Body of pancreas (tissue), 4 donors: ENCODE measurements at regions not wholly inside any gene's neighbourhood (a gene's known extent, or its start where the extent isn't known, plus 50 kb on each side); places are given as distances from the start of the nearest gene placed in this dataset.

ENCODE experiments used
- ATAC-seq: fragments of 150-250 bp; one replicate; pipeline ENCODE4 v1.9.1; 2016
- DNase-seq, 4 donors: peaks; one replicate each; pipeline ENCODE4 v3.0.0-alpha.2; 2019
- H3K27ac ChIP-seq, 4 donors: fragments of 200-600 bp; sonication (generic); 1 replicate in 3 of 4; 2 replicates in 1 of 4; pipeline versions ENCODE4 v1.5.1 to v1.6.1; 2016 to 2019; ENCODE audit warnings: mild to moderate bottlenecking in 1 of 4, mixed read lengths in 1 of 4, moderate library complexity in 1 of 4
- H3K27me3 ChIP-seq, 2 donors: fragments of 200-600 bp; sonication (generic); one replicate each; pipeline ENCODE4 v1.6.0; 2016; ENCODE audit warnings: mild to moderate bottlenecking in 1 of 2
- H3K36me3 ChIP-seq, 2 donors: fragments of 200-600 bp; sonication (generic); replicated peaks in 1 of 2; 2 replicates each; pipeline ENCODE4 v1.5.1; 2016; ENCODE audit warnings: low read depth in 2 of 2; ENCODE audit not compliant: insufficient read depth in 1 of 2
- H3K4me1 ChIP-seq: fragments of 200-600 bp; sonication (generic); one replicate; pipeline ENCODE4 v1.6.0; 2016
- H3K4me3 ChIP-seq, 2 donors: fragments of 200-600 bp; sonication (generic); 1 replicate in 1 of 2; 2 replicates in 1 of 2; pipeline ENCODE4 v1.5.1; 2016 to 2019
- H3K9me3 ChIP-seq, 3 donors: fragments of 200-600 bp; sonication (generic); 1 replicate in 2 of 3; 2 replicates in 1 of 3; pipeline ENCODE4 v1.5.1; 2016
- POLR2A ChIP-seq, 3 donors: fragments of 450-650 bp; IDR thresholded peaks; one replicate each; pipeline ENCODE4 v1.6.1; 2016; ENCODE audit warnings: antibody characterized with exemption in 3 of 3, mild to moderate bottlenecking in 2 of 3
- WGBS, 2 donors: methylation state at CpG; one replicate each; pipeline ENCODE4 v1.1.5; 2017; 5-methylcytosine and 5-hydroxymethylcytosine counted together
- intact Hi-C: fragments of 100-400 bp; cut with DNase I; formaldehyde crosslinking; loops from one replicate; pipeline ENCODE4 v1.15.1; 2023
- TF ChIP-seq, protein P1 (sequence below), 7 experiments: fragments of 450-650 bp in 4 of 7; fragments of 200-600 bp in 3 of 7; sonication (generic) in 3 of 7; IDR thresholded peaks; one replicate each; pipeline ENCODE4 v1.5.1; 2016 to 2019; ENCODE audit warnings: antibody characterized with exemption in 7 of 7

- H3K9me3 ChIP-seq, result no peaks in the 10 kb centered on the region
- intact Hi-C loops, result no loop called here
- H3K4me1 ChIP-seq, result no peaks in the 10 kb centered on the region
- no peak overlapping the region for H3K27ac ChIP-seq
- 92 to 94% methylated on average over 1 of the region's 1 CpG for WGBS, 2 donors
- ATAC-seq (no peak), DNase-seq (no peak)
- H3K27me3 ChIP-seq, result no peaks in the 10 kb centered on the region
- no peak overlapping the region for H3K4me3 ChIP-seq
- no peak for TF ChIP-seq POLR2A (IDR thresholded peaks at IDR 0.05)
- TF ChIP-seq, protein P1, sequence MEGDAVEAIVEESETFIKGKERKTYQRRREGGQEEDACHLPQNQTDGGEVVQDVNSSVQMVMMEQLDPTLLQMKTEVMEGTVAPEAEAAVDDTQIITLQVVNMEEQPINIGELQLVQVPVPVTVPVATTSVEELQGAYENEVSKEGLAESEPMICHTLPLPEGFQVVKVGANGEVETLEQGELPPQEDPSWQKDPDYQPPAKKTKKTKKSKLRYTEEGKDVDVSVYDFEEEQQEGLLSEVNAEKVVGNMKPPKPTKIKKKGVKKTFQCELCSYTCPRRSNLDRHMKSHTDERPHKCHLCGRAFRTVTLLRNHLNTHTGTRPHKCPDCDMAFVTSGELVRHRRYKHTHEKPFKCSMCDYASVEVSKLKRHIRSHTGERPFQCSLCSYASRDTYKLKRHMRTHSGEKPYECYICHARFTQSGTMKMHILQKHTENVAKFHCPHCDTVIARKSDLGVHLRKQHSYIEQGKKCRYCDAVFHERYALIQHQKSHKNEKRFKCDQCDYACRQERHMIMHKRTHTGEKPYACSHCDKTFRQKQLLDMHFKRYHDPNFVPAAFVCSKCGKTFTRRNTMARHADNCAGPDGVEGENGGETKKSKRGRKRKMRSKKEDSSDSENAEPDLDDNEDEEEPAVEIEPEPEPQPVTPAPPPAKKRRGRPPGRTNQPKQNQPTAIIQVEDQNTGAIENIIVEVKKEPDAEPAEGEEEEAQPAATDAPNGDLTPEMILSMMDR (IDR thresholded peaks at IDR 0.05), result no peak
- no peaks in the 10 kb centered on the region for H3K36me3 ChIP-seq
Observed at GRCh38 chr9:1939466-1939865, 75.7 kb upstream of the SMARCA2 start.

- Histone ChIP-seq H3K9me3 (no peaks in the 10 kb centered on the region), H3K36me3 (no peaks in the 10 kb centered on the region), H3K4me3 (no peak overlapping the region), H3K27ac (no peak overlapping the region), H3K4me1 (no peaks in the 10 kb centered on the region), H3K27me3 (no peaks in the 10 kb centered on the region)
- ATAC-seq (peak; percentile 56), DNase-seq (peak; percentile 44 to 68 (median 54))
- 33 to 41% methylated on average over 7 of the region's 7 CpGs for WGBS, 2 donors
- intact Hi-C loops, result no loop called here
- TF ChIP-seq POLR2A (IDR thresholded peaks at IDR 0.05), result no peak
- TF ChIP-seq, protein P1 (IDR thresholded peaks at IDR 0.05), result peak; percentile 51 to 68 (median 65)
Observed at GRCh38 chr9:1939926-1940368, 75.2 kb upstream of the SMARCA2 start.

DNA sequence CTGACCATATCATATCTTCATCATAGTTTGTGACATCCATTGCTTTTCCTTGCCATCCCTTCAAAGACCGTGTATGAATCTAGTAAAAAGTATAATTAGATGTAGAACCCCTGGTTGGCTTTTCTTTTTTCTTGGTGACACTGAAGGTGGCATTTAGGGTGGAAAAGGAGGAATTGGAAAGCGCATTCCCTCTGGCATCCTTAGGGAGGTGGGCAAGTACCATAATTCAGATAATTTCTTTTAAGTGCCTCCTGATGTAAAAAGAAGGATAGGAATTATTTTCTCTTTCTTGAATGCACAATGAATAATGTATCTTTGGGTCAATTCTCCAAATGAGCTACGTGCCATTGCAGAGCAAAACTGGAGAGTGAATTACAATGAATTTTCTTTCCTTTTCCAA lies 73.2 kb upstream of the SMARCA2 start:
- TF ChIP-seq POLR2A (IDR thresholded peaks at IDR 0.05), result no peak
- TF ChIP-seq, protein P1 (IDR thresholded peaks at IDR 0.05), result peak in 3 of 7 experiments; percentile 8 to 28 (median 17)
- WGBS, 2 donors, result 67 to 73% methylated on average over 3 of the region's 3 CpGs
- intact Hi-C loops, result no loop called here
- Histone ChIP-seq H3K27me3 (no peaks in the 10 kb centered on the region), H3K27ac (no peak overlapping the region), H3K9me3 (no peaks in the 10 kb centered on the region), H3K36me3 (no peaks in the 10 kb centered on the region), H3K4me3 (no peak overlapping the region), H3K4me1 (no peaks in the 10 kb centered on the region)
- ATAC-seq (no peak), DNase-seq (no peak)

DNA sequence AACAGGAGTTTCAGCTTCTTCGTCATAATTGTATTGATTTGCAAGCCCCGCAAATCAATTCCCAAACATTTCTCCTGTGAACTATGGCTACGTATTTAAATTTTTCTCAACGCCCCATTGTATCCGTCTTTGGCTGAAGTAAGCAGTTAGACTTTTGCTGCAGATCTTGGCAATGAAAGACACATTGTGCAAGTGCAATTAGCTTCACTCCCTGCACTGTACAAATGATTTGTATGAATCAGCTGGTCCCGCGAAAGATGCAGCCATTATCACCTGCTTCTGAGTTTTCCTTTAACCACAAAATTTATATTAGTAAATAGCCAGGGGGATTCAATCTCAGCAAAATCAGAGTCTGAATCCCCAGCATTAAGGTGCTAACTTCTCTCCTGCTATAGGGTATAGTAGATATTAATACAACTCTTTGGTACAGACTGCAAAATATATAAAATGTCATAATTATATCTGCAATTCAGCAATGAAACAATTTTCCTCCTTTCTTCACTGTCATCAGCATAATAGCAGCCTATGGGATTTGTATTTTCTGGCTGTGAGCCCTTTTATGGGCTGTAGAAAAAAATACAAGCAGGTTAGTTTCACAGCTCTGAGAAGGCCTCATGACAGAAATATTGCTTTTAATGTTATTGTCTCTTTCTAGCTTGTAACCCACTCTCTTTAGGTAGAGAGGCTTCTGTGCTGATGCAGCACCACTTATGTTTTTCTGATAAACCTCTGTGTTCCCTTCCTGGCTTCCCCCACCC lies 68.4 kb upstream of the SMARCA2 start:
- H3K4me1 ChIP-seq, result no peaks in the 10 kb centered on the region
- no peak for TF ChIP-seq POLR2A (IDR thresholded peaks at IDR 0.05)
- TF ChIP-seq, protein P1 (IDR thresholded peaks at IDR 0.05), result no peak
- H3K27me3 ChIP-seq, result no peaks in the 10 kb centered on the region
- ATAC-seq (no peak), DNase-seq (no peak)
- no peak overlapping the region for H3K4me3 ChIP-seq
- H3K9me3 ChIP-seq, result no peaks in the 10 kb centered on the region
- H3K36me3 ChIP-seq, result no peaks in the 10 kb centered on the region
- no peak overlapping the region for H3K27ac ChIP-seq
- WGBS, 2 donors, result 54 to 56% methylated on average over 7 of the region's 7 CpGs
- intact Hi-C loops, result no loop called here

- DNase-seq (no peak), ATAC-seq (no peak)
- 35 to 46% methylated on average over 4 of the region's 4 CpGs for WGBS, 2 donors
- Histone ChIP-seq H3K27ac (no peak overlapping the region), H3K27me3 (no peaks in the 10 kb centered on the region), H3K36me3 (no peaks in the 10 kb centered on the region), H3K9me3 (no peaks in the 10 kb centered on the region), H3K4me3 (no peak overlapping the region), H3K4me1 (no peaks in the 10 kb centered on the region)
- TF ChIP-seq, protein P1 (IDR thresholded peaks at IDR 0.05), result no peak
- TF ChIP-seq POLR2A (IDR thresholded peaks at IDR 0.05), result no peak
- intact Hi-C loops, result no loop called here
Observed at GRCh38 chr9:1947438-1947837, 67.7 kb upstream of the SMARCA2 start.
